HG02852 (cell line): ENCODE measurements at regions not wholly inside any gene's neighbourhood (a gene's known extent, or its start where the extent isn't known, plus 50 kb on each side); places are given as distances from the start of the nearest gene placed in this dataset.

Source experiments
- ATAC-seq: cut with Tn5 transposase; IDR thresholded peaks from one replicate; pipeline ENCODE4 v1.9.1; 2021; ENCODE audit warnings: mild to moderate bottlenecking, moderate library complexity; ENCODE audit not compliant: unreplicated experiment

DNA sequence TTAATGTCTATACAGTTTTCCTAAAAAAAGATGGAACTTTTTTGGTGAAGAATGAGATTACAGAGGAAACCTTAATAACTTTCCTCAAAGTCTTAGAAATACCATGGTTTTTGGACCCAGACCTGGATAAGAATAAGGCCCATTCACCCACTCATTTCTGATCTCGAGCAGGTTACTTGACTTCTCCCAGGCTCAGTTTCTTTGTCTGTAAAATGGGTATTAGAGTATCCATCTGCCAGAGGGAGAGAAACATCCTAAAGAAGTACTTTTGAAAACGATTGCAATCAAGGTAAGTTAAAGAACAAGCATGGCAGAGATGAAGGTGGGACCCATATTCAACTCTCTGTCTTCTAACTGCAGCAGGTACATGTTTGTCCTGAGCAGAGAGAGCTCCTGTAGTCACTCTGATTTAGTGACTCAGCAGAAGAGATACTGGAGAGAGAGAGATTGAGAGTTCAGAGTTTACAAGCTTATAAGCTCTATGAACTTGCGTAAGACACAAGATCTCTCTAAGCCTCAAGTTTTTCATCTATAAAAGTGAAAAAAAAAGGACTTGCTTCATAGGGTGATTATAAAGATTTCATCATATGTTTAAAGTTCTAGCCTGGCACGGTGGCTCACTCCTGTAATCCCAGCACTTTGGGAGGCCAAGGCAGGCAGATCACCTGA, 379.4 kb upstream of the SGCD start:
- ATAC-seq: no peak

DNA sequence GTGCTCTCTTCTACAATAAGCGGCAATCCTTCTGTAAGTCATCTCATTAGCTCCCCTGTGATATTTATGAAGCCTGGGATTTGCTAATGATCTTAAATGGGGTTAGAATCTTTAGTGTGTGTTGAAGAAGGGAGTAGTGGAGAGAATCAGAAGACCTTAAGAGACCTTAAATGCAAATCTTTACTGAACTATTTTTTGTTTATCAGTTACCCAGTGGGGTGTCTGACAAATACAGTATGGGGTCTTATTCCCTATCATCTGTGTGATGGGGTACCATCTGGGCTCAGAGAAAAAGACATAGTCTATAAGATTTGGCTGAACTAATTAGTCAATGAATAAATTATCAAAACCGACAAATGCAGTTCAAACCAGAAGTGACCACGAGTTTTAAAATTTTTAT, 378.4 kb upstream of the SGCD start:
- ATAC-seq: no peak

DNA sequence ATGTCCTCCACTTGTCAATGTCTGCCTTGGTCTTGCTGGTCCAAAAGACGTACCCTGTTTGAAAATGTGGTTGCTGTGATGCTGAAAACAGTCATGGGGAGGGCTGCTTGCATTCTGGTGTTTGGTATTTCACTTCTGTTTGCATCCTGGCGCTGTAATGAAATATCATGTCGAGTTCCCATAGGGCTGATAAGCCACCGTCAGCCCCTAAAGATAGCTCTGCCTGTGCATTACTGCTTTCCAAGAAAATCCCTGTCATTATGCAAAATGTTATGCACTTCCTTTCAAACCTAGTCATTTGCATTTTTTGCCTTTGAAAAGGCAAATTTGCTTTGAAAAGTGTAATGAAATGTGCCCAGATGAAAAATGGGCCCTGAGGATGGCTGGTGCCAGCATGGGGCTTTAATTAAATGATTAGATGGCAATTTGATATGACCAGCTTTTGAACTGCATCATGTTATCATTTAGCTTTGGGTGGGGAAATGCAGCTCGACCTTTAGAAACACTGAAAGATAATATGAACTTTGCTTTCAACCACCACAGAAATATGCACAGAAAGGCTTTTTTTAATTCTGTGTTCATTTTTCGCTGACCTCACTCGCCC, 374.4 kb upstream of the SGCD start:
- ATAC-seq: no peak

DNA sequence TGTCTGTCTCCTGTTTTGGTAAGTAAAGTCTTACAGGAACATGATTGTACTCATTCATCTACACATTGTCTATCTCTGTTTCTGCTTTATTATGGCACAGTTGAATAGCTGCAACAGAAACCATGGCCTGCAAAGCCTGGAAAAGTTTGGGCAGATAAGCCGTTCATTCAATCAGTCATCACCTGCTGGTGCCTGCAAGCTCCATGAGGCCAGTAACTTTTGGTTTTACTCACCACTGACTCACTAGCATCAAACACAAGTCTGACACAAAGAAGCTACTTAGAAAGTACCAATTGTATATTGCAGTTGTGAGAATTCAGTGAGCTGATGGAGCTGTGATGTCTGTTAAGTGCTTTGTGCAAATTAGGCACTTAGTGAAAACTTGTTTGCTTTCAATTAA, 373.6 kb upstream of the SGCD start:
- ATAC-seq: no peak

DNA sequence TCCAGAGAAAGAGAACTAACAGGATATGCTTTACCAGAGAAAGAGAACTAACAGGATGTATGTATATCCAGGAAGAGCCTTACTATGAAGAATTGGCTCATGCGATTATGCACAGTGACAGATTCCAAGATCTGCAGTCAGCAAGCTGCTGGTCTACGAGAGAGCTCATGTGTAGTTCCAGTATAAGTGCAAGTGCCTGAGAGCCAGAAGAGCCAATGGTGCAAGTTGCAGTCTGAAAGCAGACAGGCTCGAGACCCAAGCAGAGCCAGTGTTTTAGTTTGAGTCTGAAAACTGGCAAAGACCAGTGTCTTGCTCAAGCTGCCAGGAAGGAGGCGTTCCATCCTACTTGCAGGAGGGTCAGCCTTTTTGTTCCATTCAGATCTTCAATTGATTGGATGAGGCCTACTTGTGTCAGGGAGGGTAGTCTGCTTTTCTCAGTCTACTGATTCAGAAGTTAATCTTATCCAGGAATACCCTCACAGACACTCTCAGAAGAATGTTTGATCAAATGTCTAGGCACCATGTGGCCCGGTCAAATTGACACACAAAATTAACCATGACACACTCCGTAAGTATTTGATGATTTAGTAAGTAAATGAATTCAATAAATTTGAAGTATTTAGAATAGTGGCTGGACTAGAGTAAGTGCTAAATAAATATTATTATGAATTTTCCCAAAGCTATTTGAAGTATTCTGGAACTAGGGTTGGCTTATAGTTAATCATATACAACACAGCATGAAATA, 372.1 kb upstream of the SGCD start:
- ATAC-seq: no peak

DNA sequence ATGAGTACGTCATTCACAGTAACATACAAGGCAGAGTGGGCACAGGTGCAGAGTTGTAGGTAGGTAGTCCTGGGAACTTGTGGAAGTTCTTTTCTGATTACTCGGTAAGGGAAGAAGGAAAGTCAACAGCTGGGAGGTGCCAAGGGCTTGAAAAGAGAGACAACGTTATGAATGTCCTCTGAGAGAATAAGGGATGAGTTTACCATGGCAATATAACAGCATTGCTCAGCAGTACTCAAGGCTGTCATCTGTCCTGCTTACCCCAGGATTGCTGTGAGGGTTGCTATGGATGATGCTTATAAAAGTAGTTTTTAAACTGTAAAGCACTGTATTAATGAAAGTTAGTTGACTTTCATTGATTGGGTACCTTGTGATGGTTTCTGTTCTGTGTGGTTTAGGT, 369.1 kb upstream of the SGCD start:
- ATAC-seq: no peak

DNA sequence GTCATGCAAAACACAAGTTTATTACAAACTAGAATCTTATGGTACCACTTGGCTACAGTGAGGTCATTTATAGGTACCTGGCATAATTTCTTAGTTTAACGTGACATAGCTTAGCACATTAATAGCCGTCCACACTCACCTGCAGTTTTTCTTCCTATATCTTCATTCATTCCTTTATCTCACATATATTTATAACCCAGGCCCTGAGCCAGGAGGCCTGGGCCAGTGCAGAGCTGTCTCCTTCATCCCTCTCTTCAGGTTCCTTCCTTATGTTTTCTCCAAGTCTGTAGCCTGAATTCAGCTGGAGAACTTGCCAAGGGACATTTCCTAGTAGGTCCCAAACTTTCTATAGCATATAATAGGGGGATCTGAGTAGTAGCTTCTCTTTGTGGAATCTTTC, 367.9 kb upstream of the SGCD start:
- no peak for ATAC-seq

DNA sequence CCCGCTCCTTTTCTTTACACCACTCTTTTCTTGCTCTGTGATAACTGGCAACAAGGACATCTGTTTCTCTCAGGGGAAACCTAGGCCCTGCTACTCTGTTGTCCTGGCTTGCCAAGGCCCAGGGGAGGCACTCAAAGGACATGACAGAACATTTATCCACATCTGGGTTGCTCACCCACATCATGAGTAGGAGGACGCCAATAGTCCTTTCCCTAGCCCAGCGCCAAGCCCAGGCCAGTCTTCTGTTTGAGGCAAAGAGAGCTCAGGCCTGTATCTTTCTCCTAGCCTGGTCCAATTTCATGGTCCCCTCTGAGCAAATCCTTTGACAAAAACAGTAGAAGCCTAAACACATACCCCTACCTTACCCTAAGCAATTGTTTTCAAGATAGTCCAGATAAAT, 366.8 kb upstream of the SGCD start:
- no peak for ATAC-seq

DNA sequence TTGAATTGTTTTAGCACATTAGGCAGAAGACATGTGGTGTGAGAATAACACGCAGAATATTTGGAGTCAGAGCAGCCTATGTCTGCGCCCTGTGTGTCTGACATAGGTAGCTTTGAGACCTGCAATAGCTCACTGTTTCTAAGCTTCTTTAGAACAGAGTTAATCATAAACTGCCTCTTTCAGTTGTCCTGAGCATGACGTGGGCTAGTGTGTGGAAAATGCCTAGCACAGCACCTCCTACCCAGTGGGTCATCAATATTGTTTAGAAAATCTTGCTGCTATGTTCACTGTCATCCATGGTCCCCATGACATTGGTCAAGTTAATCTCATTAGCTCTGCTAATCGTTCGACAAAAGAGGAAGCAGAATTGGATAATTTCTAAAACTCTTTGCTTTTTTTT, 357.4 kb upstream of the SGCD start:
- ATAC-seq: no peak

DNA sequence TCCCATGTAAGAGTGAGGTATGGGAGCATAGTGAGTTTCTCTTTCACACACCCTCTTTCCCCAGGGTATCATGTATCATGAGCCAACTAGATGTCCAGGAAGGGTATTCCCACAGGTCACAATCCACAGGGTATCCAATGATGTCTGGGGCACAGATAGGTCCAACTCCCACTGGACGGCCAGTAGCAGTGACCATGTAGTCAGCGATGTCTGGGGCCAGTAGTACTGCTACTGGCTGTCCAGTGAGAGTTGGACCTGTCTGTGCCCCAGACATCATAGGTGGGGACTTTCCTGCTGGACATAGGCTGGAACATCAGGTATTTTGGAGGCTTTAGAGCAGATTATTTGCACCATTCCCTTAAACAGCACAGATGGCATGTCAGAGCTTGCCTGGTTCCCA, 352.6 kb upstream of the SGCD start:
- ATAC-seq: no peak

DNA sequence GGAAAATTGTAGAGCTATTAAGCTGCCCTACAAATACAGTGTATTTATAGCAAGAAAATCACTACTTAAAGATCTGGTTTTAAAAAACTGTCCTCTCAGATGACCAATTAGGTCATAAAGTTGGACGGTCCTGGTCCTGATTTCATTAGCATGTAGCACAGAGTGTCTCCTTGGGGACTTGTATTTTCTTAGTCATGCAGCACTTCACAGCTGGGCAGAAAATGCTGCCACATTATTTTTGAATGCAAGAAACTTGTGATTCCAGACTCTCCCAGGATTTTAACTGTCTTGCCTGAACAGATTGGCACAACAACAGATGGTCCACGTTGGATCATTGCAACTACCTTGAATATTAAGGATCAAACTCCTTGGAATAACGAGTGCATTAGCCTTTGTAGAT, 348.1 kb upstream of the SGCD start:
- ATAC-seq: no peak

DNA sequence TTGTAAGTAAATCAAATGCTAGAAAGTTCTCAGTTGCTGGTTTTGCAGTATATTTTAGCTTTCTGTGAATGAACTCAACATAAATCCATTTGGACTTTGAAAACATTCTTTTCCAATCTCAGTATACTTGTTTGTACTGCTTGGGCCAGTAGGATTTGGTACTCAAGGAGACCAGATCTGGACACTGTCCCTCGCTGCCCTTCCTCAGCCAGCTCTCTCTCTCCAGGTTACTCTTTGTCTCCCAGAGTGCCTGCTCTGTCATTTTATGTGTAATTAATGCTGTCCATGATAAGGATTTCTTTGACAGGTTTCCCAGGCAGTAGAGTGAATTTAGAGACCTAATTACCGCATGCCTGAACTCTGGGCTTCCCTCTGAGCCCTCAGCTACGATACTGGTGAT, 344.6 kb upstream of the SGCD start:
- no peak for ATAC-seq

DNA sequence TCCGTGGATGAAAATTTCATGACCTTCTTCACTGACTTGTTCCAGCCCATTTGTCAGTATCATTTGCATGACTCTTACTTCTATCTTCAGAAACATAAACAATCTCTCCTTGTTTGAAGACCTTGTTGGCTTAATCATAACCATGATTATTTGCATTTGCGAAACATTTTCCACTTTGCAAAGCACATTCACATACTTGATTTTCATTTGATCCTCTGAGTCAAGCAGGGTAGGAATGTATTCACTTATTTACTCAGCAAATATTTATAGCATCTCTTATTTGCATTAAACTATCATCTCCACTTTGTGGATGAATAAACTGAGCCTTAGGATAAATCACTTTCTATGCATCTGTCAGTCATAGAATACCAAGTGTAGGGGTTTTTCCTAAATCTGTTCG, 343.0 kb upstream of the SGCD start:
- no peak for ATAC-seq

DNA sequence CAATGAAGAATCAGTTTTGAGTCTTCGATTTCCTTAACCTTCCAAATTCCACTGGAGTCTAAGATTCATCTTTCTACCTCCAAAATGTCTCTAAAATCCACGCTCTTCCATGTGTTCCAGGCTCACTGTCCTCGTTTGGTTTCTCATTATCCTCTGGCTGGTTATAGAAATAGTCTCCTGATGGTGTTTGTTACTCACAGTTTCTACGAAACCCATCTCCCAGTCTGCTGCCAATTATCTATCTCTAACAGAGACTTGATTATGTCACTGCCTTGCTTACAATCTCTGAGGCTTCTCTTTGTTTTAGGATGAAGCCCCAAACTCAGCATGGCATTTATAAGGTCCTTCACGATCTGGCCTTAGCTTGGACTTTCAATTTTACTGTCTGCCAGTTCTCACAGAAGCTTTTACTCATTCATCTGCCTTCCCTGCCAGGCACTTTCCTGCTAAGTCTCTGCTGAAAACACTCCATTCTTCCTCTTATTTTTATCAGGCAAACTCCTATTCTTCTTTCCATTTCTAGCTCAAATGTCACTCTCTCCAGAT, 339.6 kb upstream of the SGCD start:
- ATAC-seq: no peak

DNA sequence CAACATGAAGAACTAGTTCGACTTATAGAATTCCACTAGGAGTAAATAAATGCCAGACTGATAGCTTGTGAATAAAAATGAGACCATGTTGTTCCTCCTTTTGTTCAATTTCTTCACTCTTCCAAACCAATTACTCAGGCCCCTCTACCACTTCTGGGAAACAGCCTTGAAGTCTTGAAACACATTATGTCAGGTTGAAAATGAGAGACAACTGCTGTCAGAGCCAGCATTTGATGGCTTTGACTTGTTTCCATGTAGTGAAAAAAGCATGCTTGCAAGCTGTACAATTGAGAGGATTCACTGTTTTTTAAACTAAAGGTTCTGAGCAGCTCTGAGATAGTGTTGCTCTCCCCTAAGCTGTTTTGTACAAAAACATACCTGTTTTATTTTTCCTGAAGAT, 337.1 kb upstream of the SGCD start:
- no peak for ATAC-seq

DNA sequence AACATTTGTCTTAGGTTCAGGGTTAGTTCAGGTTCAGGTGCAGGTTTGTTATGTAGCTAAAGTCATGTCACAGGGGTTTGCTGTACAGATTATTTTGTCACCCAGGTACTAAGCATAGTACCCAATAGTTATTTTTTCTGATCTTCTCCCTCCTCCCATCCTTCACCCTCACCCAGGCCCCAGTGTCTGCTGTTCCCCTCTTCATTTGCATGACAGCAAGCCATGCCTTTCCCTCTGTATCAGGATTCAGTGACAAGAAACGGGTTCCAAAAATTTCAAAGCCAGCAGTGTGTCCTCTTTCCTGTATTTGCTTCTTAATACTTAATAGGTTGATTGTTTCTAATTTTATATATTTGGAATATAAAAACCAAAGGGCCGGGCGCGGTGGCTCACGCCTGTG, 330.8 kb upstream of the SGCD start:
- ATAC-seq: no peak

DNA sequence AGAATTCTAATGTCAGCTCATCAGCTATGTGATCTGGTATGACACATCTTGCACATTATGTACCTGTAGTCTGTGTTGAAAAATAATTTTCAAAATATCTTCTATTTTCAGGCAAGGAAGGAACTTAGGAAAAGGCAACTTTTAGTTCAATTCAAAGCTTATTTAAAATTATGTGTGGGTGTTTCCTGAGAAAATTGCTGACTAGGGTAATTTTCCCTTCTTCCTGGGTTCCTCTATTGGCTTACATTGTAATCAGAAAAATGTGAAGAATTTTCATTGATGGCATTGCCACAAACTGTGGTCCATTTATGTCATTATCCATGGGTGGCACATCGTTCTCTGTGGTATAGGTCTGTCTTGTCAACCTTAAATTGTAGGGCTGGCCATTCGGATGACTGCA, 328.7 kb upstream of the SGCD start:
- no peak for ATAC-seq

DNA sequence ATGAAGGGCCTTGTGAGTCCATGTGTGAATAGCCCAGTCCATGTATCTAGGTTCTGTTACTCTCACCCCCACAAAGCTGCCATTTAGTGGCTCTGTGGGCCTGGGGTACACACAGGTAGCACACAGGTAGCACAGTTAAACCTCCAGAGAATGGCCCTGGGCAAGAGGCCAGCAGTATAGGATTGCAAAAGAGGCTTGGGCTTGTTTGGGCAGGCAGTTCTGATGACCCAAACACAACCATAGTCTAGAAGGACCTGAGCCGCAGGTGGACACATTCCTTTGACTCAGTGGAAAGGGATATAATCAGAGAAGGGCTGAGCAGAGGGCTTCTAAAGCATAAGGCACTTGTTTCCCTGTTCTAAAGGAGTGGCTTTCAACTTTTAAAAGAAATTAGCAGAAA, 326.8 kb upstream of the SGCD start:
- ATAC-seq: no peak

DNA sequence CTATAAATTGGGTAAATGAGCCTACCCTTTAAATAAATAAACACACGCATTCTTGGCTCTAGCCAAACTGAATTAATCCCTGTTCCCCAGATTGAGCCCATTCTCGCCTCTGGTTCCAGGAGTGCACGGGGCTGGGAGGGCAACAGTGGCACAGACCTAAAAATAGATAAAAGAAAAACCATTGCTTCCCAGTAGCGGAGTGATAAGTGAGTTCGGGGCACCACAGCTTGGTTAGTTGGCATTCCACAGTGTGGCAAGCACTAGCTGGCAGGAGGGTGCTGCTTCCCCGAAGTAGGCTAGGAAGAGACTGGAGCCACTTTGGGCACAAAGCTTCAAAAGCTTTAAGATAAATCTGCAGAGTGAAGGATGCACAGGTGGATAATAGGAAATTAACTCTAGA, 322.2 kb upstream of the SGCD start:
- no peak for ATAC-seq

DNA sequence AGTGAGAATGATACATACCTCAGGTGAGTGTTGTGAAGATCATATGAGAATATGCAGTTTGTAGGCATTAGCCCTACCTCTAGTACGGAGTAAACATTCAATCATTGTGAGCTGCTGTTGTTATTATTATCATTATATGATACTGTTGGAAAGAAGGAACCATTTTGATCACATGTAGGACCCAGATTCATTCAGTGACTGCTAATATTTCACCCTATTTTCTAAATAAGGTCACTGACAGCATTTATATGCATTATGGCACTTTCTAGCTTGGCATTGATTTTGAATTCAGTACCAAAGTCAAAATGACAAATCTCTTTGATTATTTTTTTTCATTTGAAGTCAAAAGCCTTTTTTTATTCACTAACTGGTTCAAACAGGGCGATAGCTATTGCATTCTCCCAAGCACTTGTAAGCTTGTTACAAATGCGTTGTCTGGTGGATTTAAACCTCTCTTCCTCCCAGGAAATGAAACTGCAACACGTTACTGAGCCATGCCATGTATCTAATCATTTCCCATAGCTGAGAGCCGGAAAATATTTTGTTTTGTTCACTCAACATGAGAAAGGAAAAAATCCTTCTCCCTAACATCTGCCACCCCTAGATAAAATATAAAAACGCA, 320.8 kb upstream of the SGCD start:
- ATAC-seq: no peak

DNA sequence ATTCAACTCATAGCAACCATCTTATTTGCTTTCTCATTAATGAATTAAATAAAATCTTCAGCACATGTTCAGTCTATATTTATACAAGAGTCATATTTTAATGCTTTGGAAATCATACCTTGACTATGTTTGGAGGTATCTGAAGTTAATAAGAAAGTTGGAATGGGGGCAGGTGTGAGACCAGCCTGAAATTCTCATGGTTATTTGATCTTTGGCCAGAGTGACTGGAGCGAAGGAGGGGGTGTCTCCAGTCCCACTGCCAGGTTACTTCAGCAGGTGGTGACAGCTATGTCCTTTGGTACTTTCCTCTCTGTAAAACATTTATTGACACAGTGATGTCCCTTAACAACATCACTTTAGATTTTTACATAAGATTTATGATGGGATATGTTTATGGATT, 318.1 kb upstream of the SGCD start:
- no peak for ATAC-seq

DNA sequence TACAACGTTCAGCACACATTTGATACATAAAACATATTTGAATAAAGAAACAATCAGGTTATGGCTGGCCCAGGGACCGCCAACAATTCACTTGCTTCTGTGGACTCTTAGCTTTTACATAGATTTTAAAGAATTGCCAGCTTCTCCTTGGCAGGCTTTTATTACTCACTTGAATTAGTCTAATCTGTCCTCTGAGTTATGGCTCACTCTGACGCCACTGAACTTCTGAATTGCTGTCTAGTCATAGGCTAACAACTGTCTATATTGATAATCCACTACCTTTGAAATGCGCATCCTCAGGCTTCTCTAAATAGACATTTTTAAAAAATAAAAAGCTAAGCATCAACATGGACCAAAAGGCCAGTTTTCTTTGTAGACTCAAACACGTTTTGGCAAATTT, 317.4 kb upstream of the SGCD start:
- ATAC-seq: no peak
